Astrocyte (in vitro differentiated cells and primary cell): ENCODE measurements at regions not wholly inside any gene's neighbourhood (a gene's known extent, or its start where the extent isn't known, plus 50 kb on each side); places are given as distances from the start of the nearest gene placed in this dataset.

Source experiments
- DNase-seq: peaks from one replicate; pipeline ENCODE4 v3.0.0-alpha.2; 2010; ENCODE audit warnings: low read depth
- FAIRE-seq: peaks from 2 replicates; lab custom pipeline; 2011; peaks lifted over from hg19 to GRCh38; lab: Jason Lieb, UNC
- H2AFZ ChIP-seq: 2 replicates; pipeline ENCODE4 v1.6.0; 2012; ENCODE audit warnings: low read depth, low read length, inconsistent platforms
- H3K27ac ChIP-seq: 2 replicates; pipeline ENCODE4 v1.5.1; 2011; ENCODE audit warnings: low read depth, low read length, inconsistent platforms
- H3K27me3 ChIP-seq: 2 replicates; pipeline ENCODE4 v1.6.0; 2011; ENCODE audit warnings: low read length, inconsistent platforms; ENCODE audit not compliant: insufficient read depth
- H3K36me3 ChIP-seq: 2 replicates; pipeline ENCODE4 v1.5.1; 2011; ENCODE audit warnings: low read length, inconsistent platforms; ENCODE audit not compliant: insufficient read depth
- H3K4me1 ChIP-seq: 2 replicates; pipeline ENCODE4 v1.5.1; 2011; ENCODE audit warnings: low read length, inconsistent platforms; ENCODE audit not compliant: insufficient read depth
- H3K4me2 ChIP-seq: 2 replicates; pipeline ENCODE4 v1.6.0; 2012; ENCODE audit warnings: low read length, inconsistent platforms
- H3K4me3 ChIP-seq: 2 replicates; pipeline ENCODE4 v1.5.1; 2011; ENCODE audit warnings: low read depth, mild to moderate bottlenecking, low read length, inconsistent platforms; ENCODE audit not compliant: insufficient read depth
- H3K79me2 ChIP-seq: 2 replicates; pipeline ENCODE4 v1.6.0; 2012; ENCODE audit warnings: mild to moderate bottlenecking, low read length, inconsistent platforms; ENCODE audit not compliant: insufficient read depth
- H3K9ac ChIP-seq: 2 replicates; pipeline ENCODE4 v1.6.0; 2012; ENCODE audit warnings: mild to moderate bottlenecking, low read length, inconsistent platforms
- H3K9me3 ChIP-seq: 2 replicates; pipeline ENCODE4 v1.5.1; 2012; ENCODE audit warnings: low read depth, mild to moderate bottlenecking, low read length, inconsistent platforms; ENCODE audit not compliant: insufficient read depth
- H4K20me1 ChIP-seq: 2 replicates; pipeline ENCODE4 v1.6.0; 2012; ENCODE audit warnings: low read length, inconsistent platforms; ENCODE audit not compliant: insufficient read depth
- H3K27ac Mint-ChIP-seq: one replicate; pipeline ENCODE4 v1.8.0; 2021; ENCODE audit warnings: mild to moderate bottlenecking, mixed read lengths; ENCODE audit not compliant: unreplicated experiment
- H3K27me3 Mint-ChIP-seq: one replicate; pipeline ENCODE4 v1.8.0; 2021; ENCODE audit warnings: low read depth, mixed read lengths; ENCODE audit not compliant: unreplicated experiment
- H3K36me3 Mint-ChIP-seq: one replicate; pipeline ENCODE4 v1.8.0; 2021; ENCODE audit warnings: low read depth, mixed read lengths; ENCODE audit not compliant: unreplicated experiment
- H3K4me1 Mint-ChIP-seq: one replicate; pipeline ENCODE4 v1.8.0; 2021; ENCODE audit warnings: low read depth, mixed read lengths; ENCODE audit not compliant: unreplicated experiment
- H3K4me3 Mint-ChIP-seq: one replicate; pipeline ENCODE4 v1.8.0; 2021; ENCODE audit warnings: mild to moderate bottlenecking, moderate library complexity, mixed read lengths; ENCODE audit not compliant: unreplicated experiment
- H3K9me3 Mint-ChIP-seq: one replicate; pipeline ENCODE4 v1.8.0; 2021; ENCODE audit warnings: mild to moderate bottlenecking, mixed read lengths; ENCODE audit not compliant: unreplicated experiment
- CTCF ChIP-seq: IDR thresholded peaks from 2 replicates; pipeline ENCODE4 v1.5.1; 2011; ENCODE audit warnings: low read depth, mild to moderate bottlenecking, inconsistent platforms, low read length, moderate library complexity; ENCODE audit not compliant: insufficient read depth
- EZH2 ChIP-seq: IDR thresholded peaks from 2 replicates; pipeline ENCODE4 v1.6.1; 2012; ENCODE audit warnings: mild to moderate bottlenecking, low read length, inconsistent platforms; ENCODE audit not compliant: insufficient read depth

- TF ChIP-seq EZH2 (no peak), CTCF (no peak)
- Histone ChIP-seq H3K9me3 (no peaks in the 10 kb centered on the region), H3K36me3 (no peaks in the 10 kb centered on the region), H3K9ac (no peak within 1 kb of the TSS), H3K79me2 (no peaks in the 10 kb centered on the region), H3K4me2 (no peak within 1 kb of the TSS), H3K27ac (no peak within 1 kb of the TSS), H3K27me3 (no peaks in the 10 kb centered on the region), H2AFZ (no peak within 1 kb of the TSS), H3K4me3 (no peak within 1 kb of the TSS), H3K4me1 (no peaks in the 10 kb centered on the region), H4K20me1 (no peaks in the 10 kb centered on the region)
- DNase-seq (no peak), FAIRE-seq (no peak)
- no peak within 1 kb of the TSS for H3K4me3 Mint-ChIP-seq
- no peaks in the 10 kb centered on the region for H3K4me1 Mint-ChIP-seq
- no peaks in the 10 kb centered on the region for H3K9me3 Mint-ChIP-seq
- no peaks in the 10 kb centered on the region for H3K36me3 Mint-ChIP-seq
- no peak within 1 kb of the TSS for H3K27ac Mint-ChIP-seq
- no peaks in the 10 kb centered on the region for H3K27me3 Mint-ChIP-seq
Observed at GRCh38 chrX:124963717-124964116, 356.0 kb upstream of the TEX13C start, which contains the start of gene TENM1. Gene TENM1 (minus strand): TSS chrX:124963817.

GRCh38 chrX:124975456-124975855 lies 344.2 kb upstream of the TEX13C start:
- Mint-ChIP-seq H3K27me3 (no peaks in the 10 kb centered on the region), H3K9me3 (no peaks in the 10 kb centered on the region), H3K27ac (no peak overlapping the region), H3K4me3 (no peak overlapping the region), H3K36me3 (no peaks in the 10 kb centered on the region), H3K4me1 (no peaks in the 10 kb centered on the region)
- Histone ChIP-seq H3K4me3 (no peak overlapping the region), H4K20me1 (no peaks in the 10 kb centered on the region), H2AFZ (no peak overlapping the region), H3K9me3 (no peaks in the 10 kb centered on the region), H3K4me1 (no peaks in the 10 kb centered on the region), H3K36me3 (no peaks in the 10 kb centered on the region), H3K79me2 (no peaks in the 10 kb centered on the region), H3K4me2 (no peak overlapping the region), H3K27me3 (no peaks in the 10 kb centered on the region), H3K27ac (no peak overlapping the region), H3K9ac (no peak overlapping the region)
- no peak for TF ChIP-seq EZH2
- TF ChIP-seq CTCF = no peak
- DNase-seq (no peak), FAIRE-seq (no peak)

- no peak overlapping the region for H3K9ac ChIP-seq
- Mint-ChIP-seq H3K9me3 (no peaks in the 10 kb centered on the region), H3K4me3 (no peak overlapping the region), H3K27ac (no peak overlapping the region), H3K36me3 (no peaks in the 10 kb centered on the region), H3K27me3 (no peaks in the 10 kb centered on the region), H3K4me1 (no peaks in the 10 kb centered on the region)
- H3K9me3 ChIP-seq = no peaks in the 10 kb centered on the region
- no peaks in the 10 kb centered on the region for H3K4me1 ChIP-seq
- no peaks in the 10 kb centered on the region for H3K27me3 ChIP-seq
- H3K4me3 ChIP-seq = no peak overlapping the region
- H3K4me2 ChIP-seq = no peak overlapping the region
- TF ChIP-seq EZH2 = no peak
- no peak for TF ChIP-seq CTCF
- no peak for FAIRE-seq
- H4K20me1 ChIP-seq = no peaks in the 10 kb centered on the region
- H3K36me3 ChIP-seq = no peaks in the 10 kb centered on the region
- H3K79me2 ChIP-seq = no peaks in the 10 kb centered on the region
- no peak overlapping the region for H3K27ac ChIP-seq
- no peak overlapping the region for H2AFZ ChIP-seq
- DNase-seq = no peak
Observed at GRCh38 chrX:124981420-124981819, 338.3 kb upstream of the TEX13C start.
